ENCODE measurements at regions not wholly inside any gene's neighbourhood (a gene's known extent, or its start where the extent isn't known, plus 50 kb on each side); places are given as distances from the start of the nearest gene placed in this dataset.

- no peaks in the 10 kb centered on the region for H3K4me1 Mint-ChIP-seq (ENCODE audit: low read depth)
- ChIA-PET POLR2A (no interaction called here), CTCF (no interaction called here)
- H3K4me3 Mint-ChIP-seq = no peak overlapping the region
- H3K9me3 ChIP-seq (ENCODE audit: control insufficient read depth in 1 of 2, insufficient read depth in 1 of 2, low read length in 2 of 2) = peaks cover 0 to 4% of the 10 kb centered on the region in 2 experiments
- no peaks in the 10 kb centered on the region for H3K4me1 ChIP-seq (ENCODE audit: insufficient read depth, low read length)
- H3K9me3 Mint-ChIP-seq = peaks cover 2% of the 10 kb centered on the region
- H3K4me3 ChIP-seq (ENCODE audit: low read length) = no peak overlapping the region
- H3K27ac ChIP-seq (ENCODE audit: low read depth in 1 of 2, low read length in 2 of 2) = no peak overlapping the region
- no peak overlapping the region for H3K27ac Mint-ChIP-seq
- H3K27me3 ChIP-seq (ENCODE audit: control insufficient read depth in 1 of 2, insufficient read depth in 2 of 2, low read length in 2 of 2) = no peaks in the 10 kb centered on the region
- no peaks in the 10 kb centered on the region for H3K27me3 Mint-ChIP-seq
- intact Hi-C loops (cut with DNase I, micrococcal nuclease) = no loop called here
- ATAC-seq (ENCODE audit: poor library complexity) (no peak), DNase-seq (no peak)
- H3K36me3 Mint-ChIP-seq (ENCODE audit: low read depth) = no peaks in the 10 kb centered on the region
- no peaks in the 10 kb centered on the region for H3K36me3 ChIP-seq (ENCODE audit: insufficient read depth, low read length)
- no peak for TF ChIP-seq CTCF (IDR thresholded peaks at IDR 0.05)
Observed at GRCh38 chr2:208819190-208819589, 412.6 kb downstream of the PTH2R start.

DNA sequence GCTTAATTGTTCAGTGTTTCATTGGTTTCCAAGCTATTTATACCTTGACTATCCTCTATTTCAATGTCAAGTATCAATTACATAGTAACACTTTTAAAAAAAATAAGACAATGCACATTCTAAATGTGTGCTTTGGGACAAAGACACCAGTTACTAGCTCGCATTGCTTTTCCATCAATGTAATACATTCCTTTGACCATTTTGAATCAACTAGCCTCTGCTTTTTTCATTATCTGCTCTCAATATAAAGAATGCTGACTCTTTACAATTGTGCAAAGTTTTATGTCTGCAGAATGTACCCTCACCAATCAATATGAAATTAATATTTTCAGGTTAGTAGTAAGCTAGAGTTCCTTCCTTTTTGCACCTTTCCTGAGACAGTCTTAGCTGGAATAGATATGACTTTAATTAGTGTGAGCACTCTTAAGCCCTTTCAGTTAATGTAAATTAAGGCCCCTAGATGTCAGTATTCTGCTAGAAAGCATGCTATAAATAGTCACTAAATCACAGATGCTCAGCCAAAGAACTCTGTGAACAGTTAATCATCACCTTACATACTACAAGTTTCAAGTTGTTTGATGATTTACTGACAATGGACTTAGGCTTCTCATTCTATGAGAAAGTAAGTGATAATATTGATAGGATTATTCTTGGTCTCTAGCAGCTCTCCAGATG lies 413.6 kb downstream of the PTH2R start:
- Histone ChIP-seq H3K27me3 (ENCODE audit: control insufficient read depth in 1 of 2, insufficient read depth in 2 of 2, low read length in 2 of 2) (no peaks in the 10 kb centered on the region), H3K4me1 (ENCODE audit: insufficient read depth, low read length) (no peaks in the 10 kb centered on the region), H3K4me3 (ENCODE audit: low read length) (no peak overlapping the region), H3K27ac (ENCODE audit: low read depth in 1 of 2, low read length in 2 of 2) (no peak overlapping the region), H3K36me3 (ENCODE audit: insufficient read depth, low read length) (no peaks in the 10 kb centered on the region), H3K9me3 (ENCODE audit: control insufficient read depth in 1 of 2, insufficient read depth in 1 of 2, low read length in 2 of 2) (peaks cover 0 to 4% of the 10 kb centered on the region in 2 experiments)
- Mint-ChIP-seq H3K27me3 (no peaks in the 10 kb centered on the region), H3K4me1 (ENCODE audit: low read depth) (no peaks in the 10 kb centered on the region), H3K36me3 (ENCODE audit: low read depth) (no peaks in the 10 kb centered on the region), H3K9me3 (peaks cover 2% of the 10 kb centered on the region), H3K4me3 (no peak overlapping the region), H3K27ac (no peak overlapping the region)
- intact Hi-C loops (cut with DNase I, micrococcal nuclease) = no loop called here
- ATAC-seq (ENCODE audit: poor library complexity) = no peak
- POLR2A ChIA-PET = no interaction called here
- DNase-seq = no peak
- CTCF ChIA-PET = no interaction called here
- no peak for TF ChIP-seq CTCF (IDR thresholded peaks at IDR 0.05)

DNA sequence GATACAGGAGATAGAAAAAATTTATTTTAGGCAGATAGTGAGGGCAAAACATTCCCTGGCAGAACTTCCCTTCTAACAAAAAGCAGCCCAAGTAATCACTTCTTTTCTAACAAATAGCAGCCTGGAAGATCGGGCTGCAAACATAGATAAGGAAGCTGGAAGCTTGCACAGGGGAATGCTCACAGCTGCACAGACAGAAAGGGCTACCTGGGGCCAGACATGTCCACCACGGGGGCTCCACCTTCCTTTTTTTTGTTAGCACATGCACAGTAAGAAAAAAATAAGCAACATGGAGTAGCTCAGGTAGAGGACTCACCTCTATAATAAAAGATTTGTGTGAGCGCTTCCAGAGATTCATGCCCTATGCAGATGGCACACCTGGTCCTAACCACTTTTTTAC lies 420.5 kb downstream of the PTH2R start:
- no peak for TF ChIP-seq CTCF (IDR thresholded peaks at IDR 0.05)
- no peak for ATAC-seq (ENCODE audit: poor library complexity)
- peaks cover 5% of the 10 kb centered on the region for H3K9me3 Mint-ChIP-seq
- H3K4me3 ChIP-seq (ENCODE audit: low read length) = no peak overlapping the region
- no peaks in the 10 kb centered on the region for H3K27me3 ChIP-seq (ENCODE audit: control insufficient read depth in 1 of 2, insufficient read depth in 2 of 2, low read length in 2 of 2)
- no peak overlapping the region for H3K4me3 Mint-ChIP-seq
- no peak overlapping the region for H3K27ac Mint-ChIP-seq
- H3K9me3 ChIP-seq (ENCODE audit: control insufficient read depth in 1 of 2, insufficient read depth in 1 of 2, low read length in 2 of 2) = peaks cover 0 to 4% of the 10 kb centered on the region in 2 experiments
- H3K27me3 Mint-ChIP-seq = no peaks in the 10 kb centered on the region
- no peak overlapping the region for H3K27ac ChIP-seq (ENCODE audit: low read depth in 1 of 2, low read length in 2 of 2)
- no peaks in the 10 kb centered on the region for H3K4me1 ChIP-seq (ENCODE audit: insufficient read depth, low read length)
- DNase-seq = no peak
- no peaks in the 10 kb centered on the region for H3K4me1 Mint-ChIP-seq (ENCODE audit: low read depth)
- ChIA-PET CTCF (no interaction called here), POLR2A (no interaction called here)
- H3K36me3 Mint-ChIP-seq (ENCODE audit: low read depth) = no peaks in the 10 kb centered on the region
- H3K36me3 ChIP-seq (ENCODE audit: insufficient read depth, low read length) = no peaks in the 10 kb centered on the region
- intact Hi-C loops (cut with DNase I, micrococcal nuclease) = no loop called here

Measured in CD4-positive, alpha-beta T cell (primary cell).